Fibroblast of pulmonary artery (primary cell): ENCODE measurements at regions not wholly inside any gene's neighbourhood (a gene's known extent, or its start where the extent isn't known, plus 50 kb on each side); places are given as distances from the start of the nearest gene placed in this dataset.

Experiments
- DNase-seq: peaks from one replicate; pipeline ENCODE4 v3.0.0-alpha.2; 2010; ENCODE audit warnings: low read depth
- H3K4me3 ChIP-seq: replicated peaks from 2 replicates; pipeline ENCODE4 v1.5.1; 2011; ENCODE audit warnings: low read depth, mild to moderate bottlenecking, control low read depth, low read length, moderate library complexity
- TF ChIP-seq, protein P1 (sequence below): IDR thresholded peaks from 2 replicates; pipeline ENCODE4 v1.5.1; 2011; ENCODE audit warnings: mild to moderate bottlenecking, control low read depth, low read length, inconsistent platforms; ENCODE audit errors: missing control alignments

DNA sequence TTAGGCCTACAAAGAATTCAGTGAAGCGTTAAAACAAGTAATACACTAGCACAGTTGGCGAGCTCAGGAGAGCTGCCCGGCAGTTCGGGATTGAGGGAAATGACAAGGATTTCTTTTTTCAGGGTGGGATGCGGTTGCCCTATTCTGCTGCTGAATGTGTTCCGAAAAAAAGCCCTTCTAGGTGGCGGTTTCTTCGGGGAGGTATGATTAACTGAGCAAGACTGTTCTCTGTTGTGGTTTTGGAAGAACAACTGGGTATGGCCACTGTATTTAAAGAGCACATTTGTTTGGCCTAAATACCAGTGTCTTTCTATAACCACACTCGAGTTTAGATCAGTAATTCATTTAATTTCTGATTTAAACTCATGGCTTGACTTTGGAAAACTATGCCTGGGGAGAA is 459.7 kb upstream of the FAT1 start:
- TF ChIP-seq, protein P1, sequence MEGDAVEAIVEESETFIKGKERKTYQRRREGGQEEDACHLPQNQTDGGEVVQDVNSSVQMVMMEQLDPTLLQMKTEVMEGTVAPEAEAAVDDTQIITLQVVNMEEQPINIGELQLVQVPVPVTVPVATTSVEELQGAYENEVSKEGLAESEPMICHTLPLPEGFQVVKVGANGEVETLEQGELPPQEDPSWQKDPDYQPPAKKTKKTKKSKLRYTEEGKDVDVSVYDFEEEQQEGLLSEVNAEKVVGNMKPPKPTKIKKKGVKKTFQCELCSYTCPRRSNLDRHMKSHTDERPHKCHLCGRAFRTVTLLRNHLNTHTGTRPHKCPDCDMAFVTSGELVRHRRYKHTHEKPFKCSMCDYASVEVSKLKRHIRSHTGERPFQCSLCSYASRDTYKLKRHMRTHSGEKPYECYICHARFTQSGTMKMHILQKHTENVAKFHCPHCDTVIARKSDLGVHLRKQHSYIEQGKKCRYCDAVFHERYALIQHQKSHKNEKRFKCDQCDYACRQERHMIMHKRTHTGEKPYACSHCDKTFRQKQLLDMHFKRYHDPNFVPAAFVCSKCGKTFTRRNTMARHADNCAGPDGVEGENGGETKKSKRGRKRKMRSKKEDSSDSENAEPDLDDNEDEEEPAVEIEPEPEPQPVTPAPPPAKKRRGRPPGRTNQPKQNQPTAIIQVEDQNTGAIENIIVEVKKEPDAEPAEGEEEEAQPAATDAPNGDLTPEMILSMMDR, result no peak
- DNase-seq, result no peak
- no peak overlapping the region for H3K4me3 ChIP-seq

DNA sequence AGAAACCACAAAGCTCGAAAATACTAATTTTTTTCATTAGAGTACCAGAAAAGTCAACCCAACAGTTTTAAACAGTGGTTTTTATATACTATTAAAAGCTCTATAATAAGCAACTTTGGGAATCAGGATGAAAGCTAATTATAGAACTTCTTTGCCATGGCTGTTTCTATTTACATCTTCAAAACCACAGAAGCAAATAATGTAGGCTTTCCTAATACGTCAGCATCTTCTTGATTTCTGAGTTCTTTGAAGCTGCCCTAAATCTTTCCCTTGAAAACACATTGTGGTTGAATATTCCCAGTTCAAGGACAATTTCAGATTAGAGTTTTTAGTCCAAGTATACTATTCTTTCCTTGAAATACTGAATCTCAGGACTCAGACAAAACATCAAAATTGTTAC is 460.2 kb upstream of the FAT1 start:
- TF ChIP-seq, protein P1, result no peak
- no peak for DNase-seq
- H3K4me3 ChIP-seq, result no peak overlapping the region

DNA sequence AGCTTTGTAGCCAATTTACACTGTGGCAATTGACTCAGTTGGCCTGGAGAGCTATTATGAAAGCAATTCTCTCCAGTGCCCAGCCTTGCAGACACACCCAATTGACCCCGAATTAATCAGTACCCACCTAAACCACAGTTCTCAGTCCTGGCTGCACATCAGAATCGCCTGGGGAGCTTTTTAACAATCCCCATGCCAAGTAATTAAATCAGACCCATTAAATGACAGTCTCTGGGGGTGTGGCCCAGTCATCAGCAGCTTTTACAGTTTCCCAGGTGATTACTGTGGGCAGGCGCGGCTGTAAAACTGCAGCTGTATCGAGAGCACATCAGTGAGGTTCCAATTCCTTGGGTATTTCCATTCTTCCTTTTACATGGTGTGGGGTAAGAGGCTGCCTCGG is 460.9 kb upstream of the FAT1 start:
- no peak for DNase-seq
- no peak overlapping the region for H3K4me3 ChIP-seq
- TF ChIP-seq, protein P1, result no peak

DNA sequence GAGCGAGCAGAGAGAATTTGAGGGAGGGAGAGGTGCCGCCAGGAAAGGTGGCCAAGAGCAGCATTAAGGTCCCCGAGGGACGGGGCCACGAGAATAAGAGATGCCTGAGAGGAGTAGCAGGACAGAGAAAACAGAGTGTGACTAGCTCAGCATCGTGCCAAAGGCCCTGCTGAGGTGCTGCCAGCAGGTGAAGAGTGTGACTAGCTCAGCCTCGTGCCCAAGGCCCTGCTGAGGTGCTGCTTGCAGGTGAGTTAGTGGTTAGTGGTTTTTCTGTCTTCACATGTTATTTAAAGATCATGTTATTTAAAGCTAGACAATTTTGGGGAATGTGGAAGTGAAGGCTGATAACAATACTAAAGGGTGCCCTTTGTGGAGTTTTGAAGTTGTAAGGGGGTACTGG is 464.5 kb upstream of the FAT1 start:
- TF ChIP-seq, protein P1, result no peak
- no peak for DNase-seq
- no peak overlapping the region for H3K4me3 ChIP-seq

DNA sequence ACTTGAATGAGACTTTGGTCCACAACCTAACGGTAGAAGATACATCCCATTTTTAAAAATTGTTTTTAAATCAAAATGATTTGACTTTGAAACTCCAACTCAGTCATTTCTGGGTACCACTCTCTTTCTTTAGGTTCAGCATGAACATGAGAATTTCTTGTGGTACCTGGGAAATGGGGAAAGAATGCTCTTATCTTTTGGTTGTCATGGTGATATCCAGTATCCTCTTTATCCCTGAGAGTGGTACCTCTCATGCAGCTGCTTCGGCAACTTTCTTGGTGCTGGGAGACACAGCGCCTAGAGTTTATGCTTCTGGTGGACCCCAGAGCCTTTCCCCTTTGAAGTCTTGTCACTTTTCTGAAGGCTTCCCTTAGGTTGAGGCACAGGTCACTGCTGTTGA is 465.1 kb upstream of the FAT1 start:
- no peak for DNase-seq
- no peak overlapping the region for H3K4me3 ChIP-seq
- TF ChIP-seq, protein P1, result no peak

DNA sequence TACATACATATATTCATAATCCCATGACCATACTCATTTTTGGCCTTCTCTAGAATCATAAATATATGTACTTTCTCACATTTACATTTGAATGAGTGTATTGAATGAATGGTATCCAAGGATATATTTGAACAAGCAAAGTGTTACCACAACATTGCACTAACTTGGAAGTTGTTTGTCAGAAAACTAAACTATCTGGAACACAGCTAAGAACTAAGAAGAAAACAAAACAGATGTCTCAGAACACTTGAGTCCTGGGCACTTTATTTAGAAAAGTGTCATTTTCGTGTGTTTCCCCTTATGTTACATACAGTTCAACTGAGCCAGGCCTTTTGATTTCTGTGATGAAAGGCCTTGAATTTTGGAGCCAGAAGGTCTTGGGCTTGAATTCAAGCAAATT is 466.7 kb upstream of the FAT1 start:
- DNase-seq, result no peak
- TF ChIP-seq, protein P1, result no peak
- H3K4me3 ChIP-seq, result no peak overlapping the region

DNA sequence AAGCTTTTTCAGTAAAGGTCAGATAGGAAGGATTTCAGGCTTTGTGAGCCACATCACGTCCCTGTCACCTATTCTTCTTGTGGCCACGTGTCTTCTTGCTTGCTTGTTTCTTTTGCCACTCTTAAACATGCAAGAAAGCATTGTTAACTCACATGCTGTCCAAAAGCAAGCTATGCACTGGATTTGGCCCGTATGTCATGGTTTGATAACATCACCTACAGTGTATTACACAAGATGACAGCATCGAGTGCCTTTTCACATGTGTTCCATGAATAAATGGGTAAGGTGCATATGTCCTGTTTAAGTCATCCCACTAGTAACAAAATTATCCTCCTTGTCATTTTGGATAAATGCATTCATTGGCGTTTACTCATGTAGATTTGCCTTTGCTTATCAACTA is 468.0 kb upstream of the FAT1 start:
- no peak overlapping the region for H3K4me3 ChIP-seq
- DNase-seq, result no peak
- TF ChIP-seq, protein P1, result no peak
